MM.1S (cell line): ENCODE measurements at regions not wholly inside any gene's neighbourhood (a gene's known extent, or its start where the extent isn't known, plus 50 kb on each side); places are given as distances from the start of the nearest gene placed in this dataset.

ENCODE experiments used
- EZH2 ChIP-seq: fragments of 300-600 bp; sonication (generic); optimal IDR thresholded peaks from 2 replicates; pipeline ENCODE3; 2017; ENCODE audit warnings: low read depth, mild to moderate bottlenecking, antibody characterized with exemption, low read length, mixed read lengths
- TF ChIP-seq, protein P1 (sequence below): fragments of 300-600 bp; sonication (generic); IDR thresholded peaks from 2 replicates; pipeline ENCODE4 v1.5.1; 2016; ENCODE audit warnings: antibody characterized with exemption, low read length, mixed read lengths

DNA sequence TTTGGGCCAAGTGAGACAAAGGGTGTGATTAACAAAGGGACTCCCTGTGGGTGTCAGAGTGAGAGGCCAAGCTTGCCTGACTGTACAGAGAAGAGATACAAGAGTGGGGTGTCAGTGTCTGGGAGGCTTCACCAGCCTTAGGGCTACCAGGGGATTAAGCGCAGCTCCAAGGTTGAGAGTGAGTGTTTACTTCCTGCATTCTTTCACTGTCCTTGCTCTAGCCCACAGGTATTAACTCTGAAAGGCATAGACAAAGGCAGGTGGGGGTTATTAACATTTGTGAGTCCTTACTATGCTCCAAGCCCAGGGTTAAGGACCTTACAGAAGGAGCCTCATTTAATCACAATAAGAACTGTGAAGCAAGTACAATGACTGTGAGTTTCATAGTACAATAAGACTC, 107.6 kb downstream of the IL20RB start:
- TF ChIP-seq EZH2 = no peak
- TF ChIP-seq, protein P1, sequence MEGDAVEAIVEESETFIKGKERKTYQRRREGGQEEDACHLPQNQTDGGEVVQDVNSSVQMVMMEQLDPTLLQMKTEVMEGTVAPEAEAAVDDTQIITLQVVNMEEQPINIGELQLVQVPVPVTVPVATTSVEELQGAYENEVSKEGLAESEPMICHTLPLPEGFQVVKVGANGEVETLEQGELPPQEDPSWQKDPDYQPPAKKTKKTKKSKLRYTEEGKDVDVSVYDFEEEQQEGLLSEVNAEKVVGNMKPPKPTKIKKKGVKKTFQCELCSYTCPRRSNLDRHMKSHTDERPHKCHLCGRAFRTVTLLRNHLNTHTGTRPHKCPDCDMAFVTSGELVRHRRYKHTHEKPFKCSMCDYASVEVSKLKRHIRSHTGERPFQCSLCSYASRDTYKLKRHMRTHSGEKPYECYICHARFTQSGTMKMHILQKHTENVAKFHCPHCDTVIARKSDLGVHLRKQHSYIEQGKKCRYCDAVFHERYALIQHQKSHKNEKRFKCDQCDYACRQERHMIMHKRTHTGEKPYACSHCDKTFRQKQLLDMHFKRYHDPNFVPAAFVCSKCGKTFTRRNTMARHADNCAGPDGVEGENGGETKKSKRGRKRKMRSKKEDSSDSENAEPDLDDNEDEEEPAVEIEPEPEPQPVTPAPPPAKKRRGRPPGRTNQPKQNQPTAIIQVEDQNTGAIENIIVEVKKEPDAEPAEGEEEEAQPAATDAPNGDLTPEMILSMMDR = no peak
